PFSK-1 (cell line): ENCODE measurements at regions not wholly inside any gene's neighbourhood (a gene's known extent, or its start where the extent isn't known, plus 50 kb on each side); places are given as distances from the start of the nearest gene placed in this dataset.

Experiments used
- FOXP2 ChIP-seq: optimal IDR thresholded peaks from 2 replicates; pipeline ENCODE3; 2011; ENCODE audit warnings: borderline replicate concordance, control low read depth, inconsistent platforms; ENCODE audit not compliant: insufficient read depth; ENCODE audit errors: extremely low read length, extremely low read depth
- POLR2AphosphoS5 ChIP-seq: IDR thresholded peaks from 2 replicates; pipeline ENCODE4 v1.6.1; 2012; ENCODE audit warnings: low read depth, mild to moderate bottlenecking, control low read depth, low read length, moderate library complexity
- REST ChIP-seq, 2 experiments: IDR thresholded peaks; 2 replicates each; pipeline versions ENCODE4 v1.6.1 to v1.8.0; 2011 to 2012; ENCODE audit warnings: low read depth in 2 of 2, low read length in 2 of 2, control low read depth in 1 of 2, inconsistent platforms in 1 of 2, mild to moderate bottlenecking in 1 of 2, moderate library complexity in 1 of 2; ENCODE audit not compliant: insufficient read depth in 1 of 2
- SIN3A ChIP-seq: IDR thresholded peaks from 2 replicates; pipeline ENCODE4 v1.6.1; 2012; ENCODE audit warnings: mild to moderate bottlenecking, low read length, moderate library complexity, borderline replicate concordance; ENCODE audit not compliant: insufficient read depth
- TAF1 ChIP-seq: IDR thresholded peaks from 2 replicates; pipeline ENCODE4 v1.6.1; 2012; ENCODE audit warnings: low read length, control low read depth, borderline replicate concordance; ENCODE audit not compliant: insufficient read depth

GRCh38 chr6:168784426-168784825 lies 343.4 kb downstream of the SMOC2 start:
- TF ChIP-seq SIN3A (no peak), REST (IDR thresholded peaks at IDR 0.05; ENCODE audit: insufficient read depth in 1 of 2, low read depth in 2 of 2, low read length in 2 of 2) (no peak), FOXP2 (no peak), TAF1 (no peak), POLR2AphosphoS5 (no peak)

GRCh38 chr6:168783720-168784119 lies 342.7 kb downstream of the SMOC2 start:
- no peak for TF ChIP-seq POLR2AphosphoS5

- TF ChIP-seq REST (IDR thresholded peaks at IDR 0.05; ENCODE audit: insufficient read depth in 1 of 2, low read depth in 2 of 2, low read length in 2 of 2) (no peak), TAF1 (no peak), POLR2AphosphoS5 (no peak), SIN3A (no peak), FOXP2 (no peak)
Observed at GRCh38 chr6:168782187-168782751, 341.3 kb downstream of the SMOC2 start.

- no peak for TF ChIP-seq TAF1
- no peak for TF ChIP-seq SIN3A
- TF ChIP-seq REST (IDR thresholded peaks at IDR 0.05; ENCODE audit: insufficient read depth in 1 of 2, low read depth in 2 of 2, low read length in 2 of 2), result no peak
- no peak for TF ChIP-seq FOXP2
- TF ChIP-seq POLR2AphosphoS5, result no peak
Observed at GRCh38 chr6:168778201-168778600, 337.2 kb downstream of the SMOC2 start.

GRCh38 chr6:168774381-168774780 lies 333.4 kb downstream of the SMOC2 start:
- TF ChIP-seq TAF1, result no peak
- TF ChIP-seq REST (IDR thresholded peaks at IDR 0.05; ENCODE audit: insufficient read depth in 1 of 2, low read depth in 2 of 2, low read length in 2 of 2), result no peak
- no peak for TF ChIP-seq FOXP2
- no peak for TF ChIP-seq POLR2AphosphoS5
- TF ChIP-seq SIN3A, result no peak
